ENCODE measurements at regions not wholly inside any gene's neighbourhood (a gene's known extent, or its start where the extent isn't known, plus 50 kb on each side); places are given as distances from the start of the nearest gene placed in this dataset.

DNA sequence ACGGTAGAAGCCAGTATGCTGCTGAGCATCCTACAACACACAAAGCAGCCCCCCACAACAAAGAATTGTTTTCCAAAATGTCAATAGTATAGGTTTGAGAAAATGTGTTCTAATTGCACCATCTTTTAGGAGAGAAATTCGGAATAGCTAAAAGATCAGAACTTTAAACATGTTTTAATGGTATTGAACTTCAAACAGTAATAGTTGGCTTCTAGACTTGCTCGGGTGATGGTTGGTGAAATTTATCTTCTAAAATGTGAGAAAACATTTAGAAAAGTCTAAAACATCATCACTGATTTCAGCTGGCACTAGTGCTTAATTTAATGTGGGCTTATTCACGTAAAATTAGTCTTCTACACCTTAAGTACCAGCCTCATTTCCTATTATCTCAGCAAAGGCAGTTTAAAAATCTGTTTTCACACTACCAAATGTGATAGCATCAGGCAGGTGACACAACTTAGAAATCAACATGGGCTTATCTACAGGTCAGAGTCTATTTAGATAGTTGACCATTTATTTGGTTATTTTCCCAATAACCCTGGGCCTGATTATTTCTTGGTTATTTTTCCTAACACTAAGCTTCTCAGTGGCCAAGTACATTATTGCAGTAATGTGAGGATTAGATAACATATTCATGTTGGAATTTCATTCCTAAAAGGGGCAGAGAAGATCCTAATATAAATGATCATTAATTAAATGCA is 399.3 kb upstream of the PKN2 start:
- TF ChIP-seq, protein P1, sequence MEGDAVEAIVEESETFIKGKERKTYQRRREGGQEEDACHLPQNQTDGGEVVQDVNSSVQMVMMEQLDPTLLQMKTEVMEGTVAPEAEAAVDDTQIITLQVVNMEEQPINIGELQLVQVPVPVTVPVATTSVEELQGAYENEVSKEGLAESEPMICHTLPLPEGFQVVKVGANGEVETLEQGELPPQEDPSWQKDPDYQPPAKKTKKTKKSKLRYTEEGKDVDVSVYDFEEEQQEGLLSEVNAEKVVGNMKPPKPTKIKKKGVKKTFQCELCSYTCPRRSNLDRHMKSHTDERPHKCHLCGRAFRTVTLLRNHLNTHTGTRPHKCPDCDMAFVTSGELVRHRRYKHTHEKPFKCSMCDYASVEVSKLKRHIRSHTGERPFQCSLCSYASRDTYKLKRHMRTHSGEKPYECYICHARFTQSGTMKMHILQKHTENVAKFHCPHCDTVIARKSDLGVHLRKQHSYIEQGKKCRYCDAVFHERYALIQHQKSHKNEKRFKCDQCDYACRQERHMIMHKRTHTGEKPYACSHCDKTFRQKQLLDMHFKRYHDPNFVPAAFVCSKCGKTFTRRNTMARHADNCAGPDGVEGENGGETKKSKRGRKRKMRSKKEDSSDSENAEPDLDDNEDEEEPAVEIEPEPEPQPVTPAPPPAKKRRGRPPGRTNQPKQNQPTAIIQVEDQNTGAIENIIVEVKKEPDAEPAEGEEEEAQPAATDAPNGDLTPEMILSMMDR (IDR thresholded peaks at IDR 0.05) = no peak
- no peak for TF ChIP-seq POLR2A (IDR thresholded peaks at IDR 0.05)
